GM10266 (cell line): ENCODE measurements at regions not wholly inside any gene's neighbourhood (a gene's known extent, or its start where the extent isn't known, plus 50 kb on each side); places are given as distances from the start of the nearest gene placed in this dataset.

Experiments
- DNase-seq: peaks from one replicate; pipeline ENCODE4 v3.0.0; 2012; ENCODE audit errors: extremely low spot score
- TF ChIP-seq, protein P1 (sequence below): IDR thresholded peaks from 2 replicates; pipeline ENCODE4 v1.5.1; 2012; ENCODE audit warnings: mild to moderate bottlenecking, low read depth; ENCODE audit not compliant: control insufficient read depth, insufficient read depth; ENCODE audit errors: missing control alignments

GRCh38 chr1:58917436-58917835, 133.6 kb upstream of the JUN start:
- TF ChIP-seq, protein P1, sequence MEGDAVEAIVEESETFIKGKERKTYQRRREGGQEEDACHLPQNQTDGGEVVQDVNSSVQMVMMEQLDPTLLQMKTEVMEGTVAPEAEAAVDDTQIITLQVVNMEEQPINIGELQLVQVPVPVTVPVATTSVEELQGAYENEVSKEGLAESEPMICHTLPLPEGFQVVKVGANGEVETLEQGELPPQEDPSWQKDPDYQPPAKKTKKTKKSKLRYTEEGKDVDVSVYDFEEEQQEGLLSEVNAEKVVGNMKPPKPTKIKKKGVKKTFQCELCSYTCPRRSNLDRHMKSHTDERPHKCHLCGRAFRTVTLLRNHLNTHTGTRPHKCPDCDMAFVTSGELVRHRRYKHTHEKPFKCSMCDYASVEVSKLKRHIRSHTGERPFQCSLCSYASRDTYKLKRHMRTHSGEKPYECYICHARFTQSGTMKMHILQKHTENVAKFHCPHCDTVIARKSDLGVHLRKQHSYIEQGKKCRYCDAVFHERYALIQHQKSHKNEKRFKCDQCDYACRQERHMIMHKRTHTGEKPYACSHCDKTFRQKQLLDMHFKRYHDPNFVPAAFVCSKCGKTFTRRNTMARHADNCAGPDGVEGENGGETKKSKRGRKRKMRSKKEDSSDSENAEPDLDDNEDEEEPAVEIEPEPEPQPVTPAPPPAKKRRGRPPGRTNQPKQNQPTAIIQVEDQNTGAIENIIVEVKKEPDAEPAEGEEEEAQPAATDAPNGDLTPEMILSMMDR = no peak
- DNase-seq = no peak

DNA sequence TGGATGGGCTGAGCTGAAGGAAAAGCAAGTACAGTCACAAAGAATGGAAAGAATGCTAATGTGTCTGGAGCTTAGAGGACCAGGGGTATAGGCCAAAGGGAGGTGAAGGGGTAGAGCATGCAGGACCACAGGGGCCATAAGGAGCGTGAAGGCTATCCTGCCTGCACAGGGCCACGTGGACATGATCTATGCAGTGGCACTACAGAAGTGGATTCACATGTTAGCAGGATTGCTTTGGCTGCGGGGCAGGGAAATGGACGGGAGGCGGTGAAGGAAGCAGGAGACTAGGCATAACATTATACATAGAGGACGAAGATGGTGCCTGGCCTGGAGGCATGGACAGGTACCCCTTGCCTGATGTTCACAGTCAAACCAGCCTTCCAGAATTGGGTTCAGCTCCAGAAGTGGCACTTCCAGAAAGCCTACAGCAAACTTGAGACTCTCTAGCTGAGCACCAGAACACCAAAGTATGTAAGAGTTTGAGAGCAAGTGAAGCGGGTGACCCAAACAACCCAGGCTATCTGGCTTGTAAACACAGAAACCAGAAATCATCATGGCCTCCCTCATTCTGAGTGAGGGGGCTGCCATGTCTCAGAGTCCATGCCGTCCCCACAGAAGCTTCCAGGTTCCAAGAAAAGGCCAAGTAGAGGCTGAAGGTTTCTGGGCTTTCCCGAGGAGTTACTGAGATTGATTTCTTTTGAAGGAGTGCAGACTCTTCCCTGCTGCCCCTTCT, 135.5 kb upstream of the JUN start:
- TF ChIP-seq, protein P1 = no peak
- no peak for DNase-seq

DNA sequence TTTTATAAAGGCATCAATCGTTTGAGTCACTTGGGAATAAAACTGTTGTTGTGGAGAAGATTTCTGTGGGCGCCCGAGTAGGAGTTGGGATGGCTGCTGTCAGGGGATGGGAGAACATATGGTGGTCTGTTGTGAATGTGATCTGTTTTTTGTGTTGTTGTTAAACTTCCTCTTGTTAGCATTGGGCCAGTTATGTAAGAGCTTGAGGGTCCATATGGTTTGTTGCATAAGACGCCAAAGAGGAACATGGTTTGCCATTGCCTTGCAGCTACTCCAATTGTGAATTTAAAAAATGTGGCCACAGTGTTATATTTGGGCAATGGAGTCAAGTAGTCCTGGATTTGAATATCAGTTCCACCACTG, 136.1 kb upstream of the JUN start:
- TF ChIP-seq, protein P1 = no peak
- no peak for DNase-seq

DNA sequence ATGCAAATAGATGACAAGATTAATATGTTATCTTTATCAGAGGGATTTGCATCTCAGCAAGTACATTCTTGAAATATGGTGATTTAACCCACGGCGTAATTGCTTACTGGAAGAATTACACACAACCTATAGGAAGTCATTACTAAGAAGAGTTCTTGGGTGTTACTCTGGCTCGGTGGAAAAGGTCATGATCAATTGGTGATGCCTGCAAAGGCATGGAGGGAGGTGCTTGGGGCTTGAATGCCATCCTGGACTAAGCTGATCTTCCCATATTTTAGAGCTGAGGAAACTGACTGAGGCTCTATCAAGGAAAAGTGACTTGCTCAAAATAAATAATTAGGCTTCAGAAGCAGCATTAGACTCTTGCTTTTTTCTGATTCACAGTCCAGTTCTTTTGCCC, 137.5 kb upstream of the JUN start:
- DNase-seq = no peak
- TF ChIP-seq, protein P1 = no peak

DNA sequence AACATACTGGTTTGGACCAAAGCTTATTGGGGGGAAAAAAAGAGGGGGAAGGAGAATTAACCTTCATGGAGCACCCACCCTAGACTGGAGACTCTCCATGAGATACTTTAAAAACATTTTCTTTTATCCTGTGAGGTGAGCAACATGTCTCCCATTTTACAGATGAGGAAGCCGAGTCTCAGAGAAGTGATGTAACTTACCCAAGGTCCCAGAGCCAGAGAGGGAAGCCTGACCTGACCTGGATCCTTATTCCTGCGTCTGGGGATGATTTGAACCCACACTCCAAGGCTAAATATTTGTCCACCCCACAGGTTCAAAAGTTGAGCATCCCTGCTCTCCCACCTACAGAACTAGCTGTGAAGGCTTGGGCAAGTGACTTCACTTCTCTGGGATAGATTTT, 137.9 kb upstream of the JUN start:
- DNase-seq = no peak
- TF ChIP-seq, protein P1 = no peak

- peak; percentile 33 for DNase-seq
- TF ChIP-seq, protein P1 = no peak
These were observed 138.6 kb upstream of the JUN start for GRCh38 chr1:58922302-58923089.

DNA sequence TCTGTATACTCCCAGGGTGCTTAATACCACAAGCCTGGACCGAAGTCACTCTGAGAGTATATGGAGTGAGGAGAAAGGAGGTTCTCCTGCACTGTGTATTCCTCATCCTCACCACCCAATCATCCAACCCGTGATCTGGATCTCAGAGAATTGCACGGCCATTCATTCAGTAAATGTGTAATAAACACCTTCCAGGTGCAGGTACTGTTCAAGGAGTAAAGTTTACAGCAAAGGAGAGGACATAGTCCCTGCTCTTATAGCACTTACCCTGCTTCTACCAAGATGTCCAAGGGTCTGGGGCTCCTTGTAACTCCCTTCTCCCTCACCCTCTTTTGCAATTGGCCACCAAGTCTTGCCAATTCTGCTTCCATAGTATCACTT, 139.2 kb upstream of the JUN start:
- TF ChIP-seq, protein P1 = no peak

More for the DNA sequence above, 139.2 kb upstream of the JUN start:
- DNase-seq = no peak
